ENCODE measurements at regions not wholly inside any gene's neighbourhood (a gene's known extent, or its start where the extent isn't known, plus 50 kb on each side); places are given as distances from the start of the nearest gene placed in this dataset.

DNA sequence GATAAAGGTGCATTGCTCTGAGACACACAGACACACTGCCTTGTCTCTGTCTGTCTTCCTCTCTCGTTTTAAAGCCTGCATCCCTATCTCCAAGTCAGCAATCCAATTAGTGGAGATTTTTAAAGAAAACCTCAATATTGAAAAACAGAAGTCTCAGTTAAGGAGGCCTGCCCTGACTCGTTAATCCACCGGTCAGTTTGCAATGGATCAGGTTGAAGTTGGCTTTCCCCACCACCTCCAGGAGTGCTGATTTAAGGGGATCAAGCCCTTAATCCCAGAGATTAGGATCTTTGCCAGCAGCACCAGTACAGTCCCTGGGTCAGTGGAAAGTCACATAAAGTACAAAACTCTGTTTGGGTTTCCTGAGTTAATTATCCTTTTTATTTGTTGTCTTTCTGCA, 271.1 kb upstream of the ASIC2 start:
- no peak overlapping the region for H2BK5ac ChIP-seq (ENCODE audit: low read depth, low read length, poor library complexity, severe bottlenecking)
- H3K23ac ChIP-seq (ENCODE audit: low read depth, low read length) = no peak overlapping the region
- in situ Hi-C loops (cut with MboI; ENCODE audit: low sequenced_read_pairs) (no loop called here), dilution Hi-C loops (cut with HindIII; ENCODE audit: low sequenced_read_pairs, unreplicated experiment) (no loop called here), intact Hi-C loops (cut with micrococcal nuclease) (no loop called here)
- TF ChIP-seq BHLHE40 (IDR thresholded peaks at IDR 0.05; ENCODE audit: low read depth, low read length) (no peak), CTCF (conservative IDR thresholded peaks at IDR 0.05; ENCODE audit: low read depth, low read length) (no peak), NFE2L2 (IDR thresholded peaks at IDR 0.05; ENCODE audit: low read depth, low read length) (no peak), RFX5 (IDR thresholded peaks at IDR 0.05; ENCODE audit: low read depth, low read length) (no peak), CHD1 (IDR thresholded peaks at IDR 0.05; ENCODE audit: low read depth, low read length) (no peak), RCOR1 (IDR thresholded peaks at IDR 0.05; ENCODE audit: insufficient replicate concordance, low read length) (no peak), CEBPB (IDR thresholded peaks at IDR 0.05; ENCODE audit: low read depth, low read length) (no peak), MXI1 (IDR thresholded peaks at IDR 0.05; ENCODE audit: borderline replicate concordance, low read depth, low read length) (no peak)
- no peak overlapping the region for H2AK9ac ChIP-seq (replicated peaks; ENCODE audit: low read depth, low read length, poor library complexity)
- no peaks in the 10 kb centered on the region for H4K20me1 ChIP-seq (ENCODE audit: insufficient read depth, low read length)
- no peaks in the 10 kb centered on the region for H3K36me3 ChIP-seq (ENCODE audit: control insufficient read depth, insufficient read depth, low read length)
- POLR2A ChIA-PET (ENCODE audit: unreplicated experiment) = no interaction called here
- H3K56ac ChIP-seq (ENCODE audit: extremely low read depth, insufficient read depth, low read length) = no peak overlapping the region
- no peak overlapping the region for H4K91ac ChIP-seq (ENCODE audit: insufficient read depth, low read depth, low read length)
- no peak overlapping the region for H3K4ac ChIP-seq (ENCODE audit: low read depth, low read length)
- no peak overlapping the region for H2BK15ac ChIP-seq (ENCODE audit: low read depth, low read length)
- H3K27me3 ChIP-seq (ENCODE audit: control insufficient read depth, insufficient read depth, low read length) = no peaks in the 10 kb centered on the region
- H3K79me1 ChIP-seq (ENCODE audit: low read depth in 1 of 2, low read length in 2 of 2) = no peaks in the 10 kb centered on the region
- no peak overlapping the region for H2AFZ ChIP-seq (replicated peaks; ENCODE audit: low read length, poor library complexity)
- H3K9ac ChIP-seq (ENCODE audit: low read depth, low read length) = no peak overlapping the region
- no CpG with 5 or more reads among the region's 3 CpGs for WGBS, 2 experiments (ENCODE audit: extremely low coverage in 2 of 2, insufficient read length in 1 of 2)
- no peaks in the 10 kb centered on the region for H3K9me1 ChIP-seq (ENCODE audit: insufficient read depth, low read length)
- H3K9me3 ChIP-seq (ENCODE audit: control insufficient read depth, insufficient read depth, low read length) = peaks cover 6% of the 10 kb centered on the region; the same call in 1 of the 2 replicates
- H3K27ac ChIP-seq (ENCODE audit: insufficient read depth, low read length) = no peak overlapping the region
- H3K18ac ChIP-seq (ENCODE audit: low read depth, low read length) = no peak overlapping the region
- H4K5ac ChIP-seq (ENCODE audit: low read depth, low read length) = no peak overlapping the region
- CTCF ChIA-PET = no interaction called here
- ATAC-seq (ENCODE audit: low read depth) = no peak
- no peaks in the 10 kb centered on the region for H3K4me1 ChIP-seq (ENCODE audit: control insufficient read depth, insufficient read depth, low read length)
- H2BK120ac ChIP-seq (ENCODE audit: low read depth, low read length) = no peak overlapping the region
- H2AK5ac ChIP-seq (ENCODE audit: low read depth, low read length) = no peak overlapping the region
- no peak overlapping the region for H2BK20ac ChIP-seq (ENCODE audit: low read depth, low read length)
- H3K4me3 ChIP-seq (ENCODE audit: insufficient read depth, low read depth, low read length) = no peak overlapping the region
- no peak overlapping the region for H3K14ac ChIP-seq (replicated peaks; ENCODE audit: low read depth, low read length)
- H4K8ac ChIP-seq (ENCODE audit: low read depth in 2 of 2, low read length in 2 of 2) = no peak overlapping the region
- DNase-seq = no peak
- BruUV-seq (replicated peaks) = no TSS peak
- no peak overlapping the region for H3K4me2 ChIP-seq (ENCODE audit: low read depth, low read length)

Data from IMR-90 (cell line).